Loucy (cell line): ENCODE measurements at regions not wholly inside any gene's neighbourhood (a gene's known extent, or its start where the extent isn't known, plus 50 kb on each side); places are given as distances from the start of the nearest gene placed in this dataset.

Source experiments
- EZH2phosphoT487 ChIP-seq: fragments of 200-600 bp; IDR thresholded peaks from 2 replicates; pipeline ENCODE4 v1.6.1; 2018; ENCODE audit warnings: antibody characterized with exemption, mild to moderate bottlenecking, moderate library complexity, borderline replicate concordance
- TF ChIP-seq, protein P1 (sequence below): fragments of 200-600 bp; sonication (generic); conservative IDR thresholded peaks from 2 replicates; pipeline ENCODE4 v1.5.1; 2014; ENCODE audit warnings: mild to moderate bottlenecking, antibody characterized with exemption, low read length

DNA sequence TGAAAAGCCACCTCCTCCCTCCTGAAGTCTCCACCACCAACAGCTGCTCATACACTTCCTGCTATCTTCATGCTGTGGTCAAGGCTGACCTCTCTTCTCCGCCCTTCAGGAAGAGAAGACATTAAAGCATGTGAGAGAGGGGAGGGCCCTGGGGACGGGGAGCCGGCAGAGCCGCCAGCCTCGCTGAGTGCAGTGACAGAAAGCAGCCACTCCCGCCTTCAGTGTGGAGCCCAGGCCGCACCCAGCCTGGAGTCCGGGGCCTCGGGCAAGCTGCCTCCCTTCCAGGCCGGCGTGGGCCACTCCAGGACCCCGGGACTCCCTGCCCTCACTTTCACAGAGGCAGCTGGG lies 94.7 kb upstream of the TNRC6C start:
- TF ChIP-seq, protein P1, sequence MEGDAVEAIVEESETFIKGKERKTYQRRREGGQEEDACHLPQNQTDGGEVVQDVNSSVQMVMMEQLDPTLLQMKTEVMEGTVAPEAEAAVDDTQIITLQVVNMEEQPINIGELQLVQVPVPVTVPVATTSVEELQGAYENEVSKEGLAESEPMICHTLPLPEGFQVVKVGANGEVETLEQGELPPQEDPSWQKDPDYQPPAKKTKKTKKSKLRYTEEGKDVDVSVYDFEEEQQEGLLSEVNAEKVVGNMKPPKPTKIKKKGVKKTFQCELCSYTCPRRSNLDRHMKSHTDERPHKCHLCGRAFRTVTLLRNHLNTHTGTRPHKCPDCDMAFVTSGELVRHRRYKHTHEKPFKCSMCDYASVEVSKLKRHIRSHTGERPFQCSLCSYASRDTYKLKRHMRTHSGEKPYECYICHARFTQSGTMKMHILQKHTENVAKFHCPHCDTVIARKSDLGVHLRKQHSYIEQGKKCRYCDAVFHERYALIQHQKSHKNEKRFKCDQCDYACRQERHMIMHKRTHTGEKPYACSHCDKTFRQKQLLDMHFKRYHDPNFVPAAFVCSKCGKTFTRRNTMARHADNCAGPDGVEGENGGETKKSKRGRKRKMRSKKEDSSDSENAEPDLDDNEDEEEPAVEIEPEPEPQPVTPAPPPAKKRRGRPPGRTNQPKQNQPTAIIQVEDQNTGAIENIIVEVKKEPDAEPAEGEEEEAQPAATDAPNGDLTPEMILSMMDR = no peak
- no peak for TF ChIP-seq EZH2phosphoT487
